ENCODE measurements at regions not wholly inside any gene's neighbourhood (a gene's known extent, or its start where the extent isn't known, plus 50 kb on each side); places are given as distances from the start of the nearest gene placed in this dataset.

- TF ChIP-seq CTCF (IDR thresholded peaks at IDR 0.05; ENCODE audit: borderline replicate concordance, extremely low read depth, low read length, poor library complexity, severe bottlenecking) (no peak), EZH2 (IDR thresholded peaks at IDR 0.05; ENCODE audit: borderline replicate concordance, low read depth, low read length, severe bottlenecking) (no peak)
Measured at GRCh38 chr10:129258283-129258923, 208.6 kb upstream of the MGMT start.
